ENCODE measurements at regions not wholly inside any gene's neighbourhood (a gene's known extent, or its start where the extent isn't known, plus 50 kb on each side); places are given as distances from the start of the nearest gene placed in this dataset.

GRCh38 chr13:26501641-26502040 is 55.8 kb upstream of the WASF3 start:
- intact Hi-C loops (cut with micrococcal nuclease; ENCODE audit: unreplicated experiment), result no loop called here
- Histone ChIP-seq H3K4me2 (ENCODE audit: low read length) (no peak overlapping the region), H3K27ac (ENCODE audit: low read depth, low read length, poor library complexity, severe bottlenecking) (no peak overlapping the region), H3K9me2 (ENCODE audit: insufficient read depth, low read length) (no peaks in the 10 kb centered on the region), H3K4me3 (ENCODE audit: low read depth, low read length, poor library complexity, severe bottlenecking) (no peak overlapping the region), H3K79me2 (ENCODE audit: insufficient read depth, low read depth, low read length) (no peaks in the 10 kb centered on the region), H3K36me3 (ENCODE audit: insufficient read depth, low read length) (no peaks in the 10 kb centered on the region), H3K4me1 (ENCODE audit: insufficient read depth, low read length, poor library complexity, severe bottlenecking) (no peaks in the 10 kb centered on the region), H3K9me3 (ENCODE audit: low read length) (no peaks in the 10 kb centered on the region), H4K20me1 (ENCODE audit: insufficient read depth, low read length) (no peaks in the 10 kb centered on the region), H2AFZ (ENCODE audit: low read length) (no peak overlapping the region)
- CTCF ChIA-PET (ENCODE audit: unreplicated experiment), result no interaction called here
- BruUV-seq (replicated peaks), result no TSS peak
- TF ChIP-seq EZH2phosphoT487 (IDR thresholded peaks at IDR 0.05; ENCODE audit: borderline replicate concordance, low read depth, low read length), result no peak
- TF ChIP-seq, protein P1, sequence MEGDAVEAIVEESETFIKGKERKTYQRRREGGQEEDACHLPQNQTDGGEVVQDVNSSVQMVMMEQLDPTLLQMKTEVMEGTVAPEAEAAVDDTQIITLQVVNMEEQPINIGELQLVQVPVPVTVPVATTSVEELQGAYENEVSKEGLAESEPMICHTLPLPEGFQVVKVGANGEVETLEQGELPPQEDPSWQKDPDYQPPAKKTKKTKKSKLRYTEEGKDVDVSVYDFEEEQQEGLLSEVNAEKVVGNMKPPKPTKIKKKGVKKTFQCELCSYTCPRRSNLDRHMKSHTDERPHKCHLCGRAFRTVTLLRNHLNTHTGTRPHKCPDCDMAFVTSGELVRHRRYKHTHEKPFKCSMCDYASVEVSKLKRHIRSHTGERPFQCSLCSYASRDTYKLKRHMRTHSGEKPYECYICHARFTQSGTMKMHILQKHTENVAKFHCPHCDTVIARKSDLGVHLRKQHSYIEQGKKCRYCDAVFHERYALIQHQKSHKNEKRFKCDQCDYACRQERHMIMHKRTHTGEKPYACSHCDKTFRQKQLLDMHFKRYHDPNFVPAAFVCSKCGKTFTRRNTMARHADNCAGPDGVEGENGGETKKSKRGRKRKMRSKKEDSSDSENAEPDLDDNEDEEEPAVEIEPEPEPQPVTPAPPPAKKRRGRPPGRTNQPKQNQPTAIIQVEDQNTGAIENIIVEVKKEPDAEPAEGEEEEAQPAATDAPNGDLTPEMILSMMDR (conservative IDR thresholded peaks at IDR 0.05; ENCODE audit: low read length), result no peak
- no peak for DNase-seq (ENCODE audit: low spot score)
- POLR2A ChIA-PET, result interaction anchor here (0.6 kb wide), 1 partner anchor 897 kb away, joined by 3 read pairs; no protein-coding TSS in a partner anchor

DNA sequence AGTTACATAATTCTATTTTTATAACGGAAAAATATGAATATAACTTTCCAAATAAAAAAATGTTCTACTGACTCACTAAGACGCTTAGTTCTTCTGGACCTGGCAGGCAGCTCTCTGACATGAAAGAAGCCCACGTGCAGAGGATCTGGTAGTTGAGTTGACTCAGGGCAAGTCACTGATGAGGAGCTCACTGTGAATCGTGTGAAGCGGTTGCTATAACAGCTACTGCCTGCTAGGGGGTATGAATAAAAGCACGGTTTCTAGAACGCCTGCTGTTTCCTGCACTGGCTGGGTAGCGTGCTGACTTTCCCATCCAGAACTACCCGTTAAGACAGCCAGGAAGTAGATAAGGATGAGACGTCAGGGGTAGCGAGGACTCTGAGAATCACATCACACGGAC is 54.7 kb upstream of the WASF3 start:
- Histone ChIP-seq H3K4me1 (ENCODE audit: insufficient read depth, low read length, poor library complexity, severe bottlenecking) (no peaks in the 10 kb centered on the region), H4K20me1 (ENCODE audit: insufficient read depth, low read length) (no peaks in the 10 kb centered on the region), H3K79me2 (ENCODE audit: insufficient read depth, low read depth, low read length) (no peaks in the 10 kb centered on the region), H3K4me2 (ENCODE audit: low read length) (no peak overlapping the region), H2AFZ (ENCODE audit: low read length) (no peak overlapping the region), H3K9me2 (ENCODE audit: insufficient read depth, low read length) (no peaks in the 10 kb centered on the region), H3K27ac (ENCODE audit: low read depth, low read length, poor library complexity, severe bottlenecking) (no peak overlapping the region), H3K4me3 (ENCODE audit: low read depth, low read length, poor library complexity, severe bottlenecking) (no peak overlapping the region), H3K9me3 (ENCODE audit: low read length) (no peaks in the 10 kb centered on the region), H3K36me3 (ENCODE audit: insufficient read depth, low read length) (no peaks in the 10 kb centered on the region)
- intact Hi-C loops (cut with micrococcal nuclease; ENCODE audit: unreplicated experiment), result no loop called here
- no peak for TF ChIP-seq EZH2phosphoT487 (IDR thresholded peaks at IDR 0.05; ENCODE audit: borderline replicate concordance, low read depth, low read length)
- TF ChIP-seq, protein P1 (conservative IDR thresholded peaks at IDR 0.05; ENCODE audit: low read length), result no peak
- ChIA-PET POLR2A (no interaction called here), CTCF (ENCODE audit: unreplicated experiment) (no interaction called here)
- no peak for DNase-seq (ENCODE audit: low spot score)
- no TSS peak for BruUV-seq (replicated peaks)

DNA sequence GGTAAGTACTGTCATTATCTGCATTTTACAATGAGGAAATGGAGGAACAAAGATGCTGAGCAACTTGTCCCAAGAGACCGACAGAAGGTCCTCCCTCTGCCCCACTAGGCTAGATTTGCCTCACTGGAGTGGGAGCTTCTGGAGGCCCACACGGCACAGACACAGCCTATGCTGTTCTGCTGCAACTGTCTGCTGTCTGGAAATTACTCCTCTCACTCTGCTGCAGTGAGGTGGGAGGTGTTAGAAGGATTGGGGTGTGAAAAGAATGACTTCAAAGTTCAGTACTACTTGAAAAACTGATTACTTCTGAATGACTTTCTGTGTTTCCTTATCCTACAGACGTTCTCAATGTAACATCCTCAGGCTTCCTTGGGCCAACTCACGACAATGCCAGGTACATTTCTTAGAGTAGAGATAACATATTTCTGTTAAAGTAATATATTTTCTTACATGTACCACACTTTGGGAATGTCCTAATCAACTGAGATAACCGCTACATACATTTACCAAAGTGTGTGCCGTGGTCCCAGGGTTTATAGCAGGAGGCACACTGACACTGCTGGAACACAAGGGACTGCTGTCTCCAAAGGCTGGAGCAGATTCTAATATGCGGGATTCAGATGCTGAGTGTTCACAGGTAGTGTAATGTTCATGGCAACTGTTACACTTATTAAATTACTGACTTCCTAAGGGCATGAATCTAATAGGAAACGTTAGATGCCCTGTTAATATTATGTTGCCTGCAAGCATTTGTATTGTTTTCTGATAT is 53.5 kb upstream of the WASF3 start:
- Histone ChIP-seq H3K27ac (ENCODE audit: low read depth, low read length, poor library complexity, severe bottlenecking) (no peak overlapping the region), H3K4me1 (ENCODE audit: insufficient read depth, low read length, poor library complexity, severe bottlenecking) (no peaks in the 10 kb centered on the region), H3K9me2 (ENCODE audit: insufficient read depth, low read length) (no peaks in the 10 kb centered on the region), H4K20me1 (ENCODE audit: insufficient read depth, low read length) (no peaks in the 10 kb centered on the region), H3K36me3 (ENCODE audit: insufficient read depth, low read length) (no peaks in the 10 kb centered on the region), H3K9me3 (ENCODE audit: low read length) (no peaks in the 10 kb centered on the region), H3K4me3 (ENCODE audit: low read depth, low read length, poor library complexity, severe bottlenecking) (no peak overlapping the region), H2AFZ (ENCODE audit: low read length) (no peak overlapping the region), H3K4me2 (ENCODE audit: low read length) (no peak overlapping the region), H3K79me2 (ENCODE audit: insufficient read depth, low read depth, low read length) (no peaks in the 10 kb centered on the region)
- POLR2A ChIA-PET, result no interaction called here
- CTCF ChIA-PET (ENCODE audit: unreplicated experiment), result no interaction called here
- BruUV-seq (replicated peaks), result no TSS peak
- DNase-seq (ENCODE audit: low spot score), result no peak
- intact Hi-C loops (cut with micrococcal nuclease; ENCODE audit: unreplicated experiment), result no loop called here
- no peak for TF ChIP-seq EZH2phosphoT487 (IDR thresholded peaks at IDR 0.05; ENCODE audit: borderline replicate concordance, low read depth, low read length)
- TF ChIP-seq, protein P1 (conservative IDR thresholded peaks at IDR 0.05; ENCODE audit: low read length), result no peak

All from OCI-LY7 (cell line).